Stimulated activated CD4-positive, alpha-beta T cell treated with anti-CD3 and anti-CD28 coated beads, Interleukin-4, amount 100 ng/mL, for 1 hour (primary cell): ENCODE measurements at regions not wholly inside any gene's neighbourhood (a gene's known extent, or its start where the extent isn't known, plus 50 kb on each side); places are given as distances from the start of the nearest gene placed in this dataset.
"Not testable (repeated sequence)": the region's sequence is repeated elsewhere in the genome, so short reads cannot be mapped to it uniquely, and the experiment has no call there.

Source experiments
- DNase-seq: peaks from one replicate; pipeline ENCODE4 v3.0.0-alpha.2; 2020

- no peak for DNase-seq
These were observed 182.2 kb upstream of the GNAI1 start for GRCh38 chr7:79952399-79952798.

DNA sequence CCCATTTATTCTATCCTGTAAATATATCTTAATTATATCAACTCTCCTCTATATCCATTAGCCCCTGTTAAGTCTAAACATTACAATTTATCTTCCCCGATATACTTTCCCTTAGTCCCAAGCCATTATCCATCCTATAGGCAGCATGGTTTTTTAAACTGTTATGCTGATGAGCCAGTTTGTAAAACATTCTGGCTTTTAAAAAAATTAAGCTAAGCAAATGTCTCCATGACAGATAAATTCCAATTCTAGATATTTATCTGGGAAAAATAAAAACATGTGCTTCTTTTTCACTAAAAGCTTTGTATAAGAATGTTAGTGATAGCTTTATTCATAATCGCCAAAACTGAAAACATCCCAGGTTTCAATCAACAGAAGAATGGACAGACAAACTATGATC lies 183.2 kb upstream of the GNAI1 start:
- no peak for DNase-seq

DNA sequence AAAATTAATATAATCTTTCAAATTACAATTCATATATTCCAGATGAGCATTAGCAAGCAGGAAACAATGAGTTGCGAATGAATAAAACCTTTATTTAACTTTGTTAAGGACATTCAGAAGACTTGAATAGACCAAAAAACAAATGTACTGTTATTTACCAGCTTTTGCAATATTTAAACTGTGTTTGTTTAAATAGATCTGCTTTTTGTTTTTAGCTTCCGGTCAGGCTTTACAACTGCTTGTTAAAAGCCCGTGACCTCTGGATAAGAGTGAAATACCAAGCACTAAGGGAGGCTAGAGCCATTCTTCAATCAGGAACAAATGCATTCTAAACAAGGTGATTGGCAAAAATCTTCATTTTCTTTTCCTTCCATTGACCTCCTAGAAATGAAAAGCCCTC lies 184.9 kb upstream of the GNAI1 start:
- no peak for DNase-seq

DNA sequence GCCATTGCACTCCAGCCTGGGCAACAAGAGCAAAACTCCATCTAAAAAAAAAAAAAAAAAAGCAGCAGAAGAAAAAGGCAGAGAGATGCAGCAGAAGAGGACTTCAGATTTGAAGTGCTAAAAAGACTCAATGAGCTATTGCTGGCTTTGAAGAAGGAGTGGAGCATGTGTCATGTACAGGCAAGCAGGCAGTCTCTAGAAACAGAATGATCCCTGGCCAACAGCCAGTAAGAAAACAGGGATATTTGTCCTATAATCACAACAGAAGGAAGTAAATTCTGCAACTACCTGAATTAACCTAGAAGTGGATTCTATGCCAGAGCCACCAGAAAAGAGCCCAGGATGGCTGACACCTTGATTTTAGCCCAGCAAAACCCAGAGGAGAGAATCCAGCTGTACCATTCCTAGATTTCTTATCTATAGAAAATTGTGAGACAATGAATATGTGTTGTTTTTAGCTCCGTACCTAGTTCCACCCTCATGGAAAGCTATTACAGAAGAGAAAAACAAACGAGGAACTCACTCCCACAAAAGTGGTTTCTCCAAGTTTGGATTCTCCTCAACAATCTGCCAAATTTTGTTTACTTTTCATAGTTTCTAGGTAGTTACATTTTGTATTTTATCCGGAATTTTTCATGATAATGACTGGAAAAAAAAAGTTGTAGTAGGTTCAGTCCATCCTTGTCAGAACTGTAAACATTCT lies 198.2 kb upstream of the GNAI1 start:
- DNase-seq, result no peak

GRCh38 chr7:79934727-79935126 lies 199.9 kb upstream of the GNAI1 start:
- no peak for DNase-seq

GRCh38 chr7:79933144-79933543 lies 201.5 kb upstream of the GNAI1 start:
- DNase-seq, result no peak

DNA sequence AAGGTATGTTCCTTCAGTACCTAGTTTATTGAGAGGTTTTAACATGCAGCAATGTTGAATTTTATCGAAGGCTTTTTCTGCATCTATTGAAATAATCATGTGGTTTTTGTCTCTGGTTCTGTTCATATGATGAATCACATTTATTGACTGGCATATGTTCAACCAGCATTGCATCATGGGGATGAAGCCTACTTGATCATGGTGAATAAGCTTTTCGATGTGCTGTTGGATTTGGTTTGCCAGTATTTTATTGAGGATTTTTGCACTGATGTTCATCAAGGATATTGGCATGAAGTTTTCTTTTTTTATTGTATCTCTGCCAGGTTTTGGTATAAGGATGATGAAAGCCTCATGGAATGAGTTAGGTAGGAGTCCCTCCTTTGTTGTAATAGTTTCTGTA lies 204.0 kb upstream of the GNAI1 start:
- no peak for DNase-seq

DNA sequence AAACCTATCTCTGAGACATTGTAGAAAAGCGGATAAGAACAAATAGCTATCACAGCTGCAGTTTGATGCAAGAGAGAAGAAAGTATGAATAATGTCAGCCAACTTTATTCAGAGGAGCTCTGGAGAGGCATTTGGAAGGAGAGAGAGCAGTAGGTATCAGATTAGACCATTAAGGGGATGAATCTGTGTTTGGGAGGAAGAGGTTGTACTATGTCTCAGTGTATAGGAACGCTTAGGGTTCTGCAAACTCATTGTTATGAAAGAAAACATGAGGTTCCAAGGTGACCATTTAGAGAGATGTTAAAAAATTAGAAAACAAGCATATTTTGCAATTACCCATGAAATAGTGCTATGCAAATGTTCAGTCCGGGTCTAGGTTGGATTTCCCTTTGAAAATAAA lies 207.5 kb upstream of the GNAI1 start:
- no peak for DNase-seq

GRCh38 chr7:79923953-79924352 lies 210.7 kb upstream of the GNAI1 start:
- no peak for DNase-seq

DNA sequence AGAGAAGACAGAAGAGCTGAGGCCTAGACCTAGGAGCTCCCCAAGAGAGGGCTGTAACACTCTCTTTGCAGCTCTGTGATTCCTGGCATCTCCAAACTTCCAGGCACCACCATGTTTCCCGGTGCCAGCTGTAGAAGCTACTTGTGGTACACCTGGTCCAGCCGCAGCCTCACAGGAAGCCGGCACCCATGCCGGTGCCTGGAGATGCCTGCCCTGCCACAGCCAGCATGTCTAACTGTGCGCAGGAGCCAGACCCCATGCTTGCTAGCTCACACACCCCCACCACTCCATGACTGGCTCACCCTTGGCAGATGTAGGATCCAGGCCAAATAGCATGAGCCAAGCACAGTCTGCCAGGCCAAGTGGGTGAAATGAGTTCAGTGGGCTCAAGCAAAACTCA lies 211.7 kb upstream of the GNAI1 start:
- no peak for DNase-seq

GRCh38 chr7:79921976-79922375 lies 212.7 kb upstream of the GNAI1 start:
- no peak for DNase-seq

- not testable (repeated sequence) for DNase-seq
These were observed 216.0 kb upstream of the GNAI1 start for GRCh38 chr7:79918632-79919031.

DNA sequence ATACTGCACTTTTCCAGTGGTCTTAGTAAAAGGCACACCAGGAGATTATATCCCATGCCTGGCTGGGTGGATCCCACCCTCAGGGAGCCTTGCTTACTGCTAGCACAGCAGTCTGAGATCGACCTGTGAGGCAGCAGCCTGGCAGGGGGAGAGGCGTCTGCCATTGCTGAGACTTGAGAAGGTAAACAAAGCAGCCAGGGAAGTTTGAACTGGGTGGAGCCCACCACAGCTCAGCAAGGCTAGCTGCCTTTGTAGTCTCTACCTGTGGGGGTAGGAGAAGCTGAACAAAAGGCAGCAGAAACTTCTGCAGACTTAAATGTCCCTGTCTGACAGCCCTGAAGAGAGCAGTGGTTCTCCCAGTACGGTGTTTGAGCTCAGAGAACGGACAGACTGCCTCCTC lies 219.3 kb upstream of the GNAI1 start:
- DNase-seq, result not testable (repeated sequence)

- DNase-seq, result no peak
These were observed 222.4 kb upstream of the GNAI1 start for GRCh38 chr7:79912213-79912633.

- DNase-seq, result no peak
These were observed 223.2 kb upstream of the GNAI1 start for GRCh38 chr7:79911420-79911819.

- no peak for DNase-seq
These were observed 225.5 kb upstream of the GNAI1 start for GRCh38 chr7:79909176-79909575.

GRCh38 chr7:79897166-79897565 lies 237.5 kb upstream of the GNAI1 start:
- DNase-seq, result no peak

DNA sequence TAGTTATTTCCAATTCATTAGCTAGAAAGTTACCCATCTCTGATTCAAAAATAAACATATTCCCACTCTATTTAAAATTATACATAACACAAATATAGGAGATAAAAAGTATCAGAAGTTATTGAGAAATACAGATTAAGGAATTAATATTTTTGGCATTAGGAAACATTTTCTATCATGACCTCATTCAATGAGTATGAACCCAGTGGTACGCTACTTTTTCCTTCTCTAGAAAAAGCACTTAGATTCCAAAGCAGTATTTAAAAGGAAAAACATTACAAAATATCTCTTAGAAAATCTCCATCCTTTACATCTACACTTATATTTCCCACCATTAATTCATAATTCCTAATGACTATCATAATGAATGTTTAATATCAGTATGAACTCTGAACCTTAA lies 240.6 kb upstream of the GNAI1 start:
- DNase-seq, result no peak

DNA sequence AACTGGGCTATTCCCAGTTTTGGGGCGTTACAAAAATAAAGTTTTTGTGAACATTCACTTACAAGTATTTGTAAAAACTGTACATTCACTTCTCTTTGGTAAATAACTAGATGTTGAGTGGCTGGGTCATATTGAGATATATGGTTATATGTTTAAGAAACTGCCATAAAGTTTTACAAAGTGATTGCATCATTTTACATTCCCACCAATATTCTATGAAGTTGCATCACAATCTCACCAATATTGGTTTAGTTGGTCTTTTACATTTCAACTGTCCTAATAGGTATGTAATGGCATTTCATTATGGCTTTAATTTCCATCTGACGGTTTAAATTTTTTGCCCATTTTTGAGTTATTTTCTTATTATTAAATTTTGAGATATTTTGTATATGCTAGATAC lies 251.7 kb upstream of the GNAI1 start:
- DNase-seq, result no peak

DNA sequence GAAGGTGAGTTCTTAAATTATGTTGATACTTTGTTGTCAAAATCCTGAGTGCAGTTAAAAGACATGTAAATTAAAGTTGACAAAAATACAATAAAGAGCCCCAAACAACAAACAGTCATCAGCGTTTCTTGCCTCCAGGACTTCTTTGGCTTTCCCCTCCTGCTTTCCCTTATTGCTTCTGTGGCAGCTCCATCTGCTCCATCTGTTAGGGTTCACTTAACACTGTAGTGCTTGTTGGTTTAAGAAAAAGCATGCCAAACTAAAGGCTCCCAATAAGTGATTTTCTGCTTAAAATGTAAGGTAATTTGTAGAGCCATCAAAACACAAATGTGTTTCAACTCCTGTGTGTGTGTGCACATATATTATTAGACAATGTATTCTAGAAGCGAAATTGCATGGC lies 254.3 kb upstream of the GNAI1 start:
- no peak for DNase-seq

- DNase-seq, result no peak
These were observed 256.7 kb upstream of the GNAI1 start for GRCh38 chr7:79877874-79878465.

GRCh38 chr7:79876848-79877252 lies 257.8 kb upstream of the GNAI1 start:
- no peak for DNase-seq

- no peak for DNase-seq
These were observed 259.8 kb upstream of the GNAI1 start for GRCh38 chr7:79874797-79875196.

DNA sequence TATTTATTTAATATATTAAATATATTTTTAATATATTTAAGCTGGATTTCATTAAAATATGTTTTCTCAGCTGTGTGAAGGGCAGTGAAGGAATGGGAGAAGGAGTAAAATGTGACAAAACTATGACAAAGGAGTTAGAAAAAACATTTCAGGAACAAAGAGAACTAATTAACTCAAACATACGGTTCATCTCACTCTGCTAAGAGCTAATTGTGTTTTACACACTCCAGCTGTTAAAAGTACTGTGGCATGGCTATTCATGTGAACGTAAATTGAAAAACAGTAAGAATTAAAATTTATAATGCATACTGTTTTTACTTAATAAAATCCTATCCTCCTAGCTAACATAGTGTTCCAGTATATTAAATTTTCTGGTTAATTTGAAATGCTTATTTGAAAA lies 262.5 kb upstream of the GNAI1 start:
- no peak for DNase-seq

- no peak for DNase-seq
These were observed 266.6 kb upstream of the GNAI1 start for GRCh38 chr7:79868010-79868409.
